IMR-90 (cell line): ENCODE measurements at regions not wholly inside any gene's neighbourhood (a gene's known extent, or its start where the extent isn't known, plus 50 kb on each side); places are given as distances from the start of the nearest gene placed in this dataset.

Source experiments
- ATAC-seq: fragments of 200-7000 bp; cut with Tn5 transposase; 2 replicates; pipeline ENCODE4 v1.9.1; 2020; ENCODE audit warnings: low read depth, mild to moderate bottlenecking, moderate library complexity
- BruUV-seq: library from RNA; stranded (reverse); fragments of 400-500 nt; replicated peaks from 2 replicates; lab custom pipeline; 2021; lab: Mats Ljungman, UMichigan
- CTCF ChIA-PET: fragments of 300-600 bp; formaldehyde crosslinking; extraction: SDS; loops from one replicate; lab custom pipeline; 2021; ENCODE audit warnings: antibody characterized with exemption; lab: Yijun Ruan, JAX
- POLR2A ChIA-PET: fragments of 300-600 bp; sonication (Branson Sonifier 250); formaldehyde crosslinking; loops from one replicate; lab custom pipeline; 2022; ENCODE audit warnings: antibody characterized with exemption; ENCODE audit not compliant: unreplicated experiment; lab: Charles Lee
- DNase-seq: peaks from one replicate; pipeline ENCODE4 v3.0.0; 2013
- H2AFZ ChIP-seq: replicated peaks from 2 replicates; pipeline ENCODE3; 2013; ENCODE audit warnings: low read length, mild to moderate bottlenecking; ENCODE audit not compliant: poor library complexity
- H2AK5ac ChIP-seq: 2 replicates; pipeline ENCODE4 v1.6.1; 2013; ENCODE audit warnings: low read depth, low read length, inconsistent platforms
- H2AK9ac ChIP-seq: replicated peaks from 2 replicates; pipeline ENCODE3; 2013; ENCODE audit warnings: mild to moderate bottlenecking, low read depth, low read length, moderate library complexity; ENCODE audit not compliant: poor library complexity
- H2BK120ac ChIP-seq: 2 replicates; pipeline ENCODE4 v1.6.1; 2013; ENCODE audit warnings: low read depth, low read length, inconsistent platforms
- H2BK15ac ChIP-seq: 3 replicates; pipeline ENCODE4 v1.6.1; 2013; ENCODE audit warnings: low read depth, low read length, inconsistent platforms
- H2BK20ac ChIP-seq: 2 replicates; pipeline ENCODE4 v1.6.1; 2013; ENCODE audit warnings: low read depth, mild to moderate bottlenecking, inconsistent platforms, low read length, moderate library complexity
- H2BK5ac ChIP-seq: 2 replicates; pipeline ENCODE4 v1.6.1; 2013; ENCODE audit warnings: mild to moderate bottlenecking, low read depth, low read length, inconsistent platforms; ENCODE audit not compliant: poor library complexity, severe bottlenecking
- H3K14ac ChIP-seq: replicated peaks from 2 replicates; pipeline ENCODE4 v1.6.1; 2013; ENCODE audit warnings: low read depth, low read length, inconsistent platforms
- H3K18ac ChIP-seq: 2 replicates; pipeline ENCODE4 v1.6.1; 2013; ENCODE audit warnings: low read depth, low read length, control low read depth
- H3K23ac ChIP-seq: 2 replicates; pipeline ENCODE4 v1.6.1; 2013; ENCODE audit warnings: low read depth, low read length, inconsistent platforms
- H3K27ac ChIP-seq: 2 replicates; pipeline ENCODE4 v1.5.1; 2013; ENCODE audit warnings: mild to moderate bottlenecking, control low read depth, low read length; ENCODE audit not compliant: insufficient read depth
- H3K27me3 ChIP-seq: 2 replicates; pipeline ENCODE4 v1.6.1; 2013; ENCODE audit warnings: low read length; ENCODE audit not compliant: control insufficient read depth, insufficient read depth
- H3K36me3 ChIP-seq: 2 replicates; pipeline ENCODE4 v1.6.1; 2013; ENCODE audit warnings: low read length, mixed read lengths; ENCODE audit not compliant: control insufficient read depth, insufficient read depth
- H3K4ac ChIP-seq: 2 replicates; pipeline ENCODE4 v1.6.1; 2013; ENCODE audit warnings: low read depth, low read length, inconsistent platforms
- H3K4me1 ChIP-seq: 2 replicates; pipeline ENCODE4 v1.6.1; 2013; ENCODE audit warnings: low read length, mixed read lengths; ENCODE audit not compliant: control insufficient read depth, insufficient read depth
- H3K4me2 ChIP-seq: 2 replicates; pipeline ENCODE4 v1.6.1; 2013; ENCODE audit warnings: low read depth, mild to moderate bottlenecking, control low read depth, low read length, moderate library complexity
- H3K4me3 ChIP-seq: 2 replicates; pipeline ENCODE4 v1.5.1; 2013; ENCODE audit warnings: low read depth, mild to moderate bottlenecking, control low read depth, low read length, moderate library complexity; ENCODE audit not compliant: insufficient read depth
- H3K56ac ChIP-seq: 2 replicates; pipeline ENCODE4 v1.6.1; 2013; ENCODE audit warnings: low read length, inconsistent platforms; ENCODE audit not compliant: insufficient read depth; ENCODE audit errors: extremely low read depth
- H3K79me1 ChIP-seq, 2 experiments: 2 replicates each; pipeline ENCODE4 v1.6.1; 2013; ENCODE audit warnings: low read length in 2 of 2, inconsistent platforms in 1 of 2, low read depth in 1 of 2
- H3K9ac ChIP-seq: 2 replicates; pipeline ENCODE4 v1.6.1; 2013; ENCODE audit warnings: low read depth, low read length, control low read depth
- H3K9me1 ChIP-seq: 2 replicates; pipeline ENCODE4 v1.6.1; 2013; ENCODE audit warnings: low read length, inconsistent platforms; ENCODE audit not compliant: insufficient read depth
- H3K9me3 ChIP-seq: 2 replicates; pipeline ENCODE4 v1.6.1; 2013; ENCODE audit warnings: low read length; ENCODE audit not compliant: control insufficient read depth, insufficient read depth
- H4K20me1 ChIP-seq: 2 replicates; pipeline ENCODE4 v1.6.1; 2013; ENCODE audit warnings: low read length, inconsistent platforms; ENCODE audit not compliant: insufficient read depth
- H4K5ac ChIP-seq: 2 replicates; pipeline ENCODE4 v1.6.1; 2013; ENCODE audit warnings: mild to moderate bottlenecking, low read depth, low read length, control low read depth
- H4K8ac ChIP-seq, 2 experiments: 2 replicates each; pipeline ENCODE4 v1.6.1; 2013; ENCODE audit warnings: low read depth in 2 of 2, low read length in 2 of 2, control low read depth in 1 of 2, inconsistent platforms in 1 of 2
- H4K91ac ChIP-seq: 2 replicates; pipeline ENCODE4 v1.6.1; 2013; ENCODE audit warnings: low read depth, low read length, inconsistent platforms; ENCODE audit not compliant: insufficient read depth
- BHLHE40 ChIP-seq: fragments of 150-350 bp; IDR thresholded peaks from 2 replicates; pipeline ENCODE4 v1.6.1; 2016; ENCODE audit warnings: mild to moderate bottlenecking, low read depth, low read length
- CHD1 ChIP-seq: IDR thresholded peaks from 2 replicates; pipeline ENCODE4 v1.6.1; 2012; ENCODE audit warnings: low read depth, low read length, improper control_type of control experiment
- FOS ChIP-seq: fragments of 150-350 bp; IDR thresholded peaks from 2 replicates; pipeline ENCODE4 v1.6.1; 2016; ENCODE audit warnings: low read depth, low read length
- NFE2L2 ChIP-seq: fragments of 150-350 bp; IDR thresholded peaks from 2 replicates; pipeline ENCODE4 v1.6.1; 2016; ENCODE audit warnings: low read depth, mild to moderate bottlenecking, low read length
- POLR2A ChIP-seq: IDR thresholded peaks from 2 replicates; pipeline ENCODE4 v1.6.1; 2012; ENCODE audit warnings: mild to moderate bottlenecking, low read depth, low read length
- RAD21 ChIP-seq: IDR thresholded peaks from 2 replicates; pipeline ENCODE4 v1.6.1; 2012; ENCODE audit warnings: low read length, improper control_type of control experiment
- USF2 ChIP-seq: fragments of 150-350 bp; IDR thresholded peaks from 2 replicates; pipeline ENCODE4 v1.6.1; 2017; ENCODE audit warnings: mild to moderate bottlenecking, antibody characterized with exemption, low read length, low read depth
- WGBS, 2 experiments: methylation state at CpG; one replicate each; pipeline versions ENCODE4 v1.1.5 to v1.1.7; 2013; ENCODE audit warnings: missing lambda C conversion rate in 2 of 2; ENCODE audit not compliant: insufficient read length in 1 of 2; ENCODE audit errors: extremely low coverage in 2 of 2; 5-methylcytosine and 5-hydroxymethylcytosine counted together
- dilution Hi-C: fragments of 300-500 bp; cut with HindIII; formaldehyde crosslinking; loops from one replicate; pipeline ENCODE4 v1.14.3; 2018; ENCODE audit warnings: low sequenced_read_pairs; ENCODE audit not compliant: unreplicated experiment
- in situ Hi-C: fragments of 300-500 bp; cut with MboI; formaldehyde crosslinking; loops from 3 replicates; pipeline ENCODE4 v1.14.3; 2019; ENCODE audit warnings: low sequenced_read_pairs, inconsistent platforms, mixed read lengths
- intact Hi-C: fragments of 100-400 bp; cut with micrococcal nuclease; formaldehyde crosslinking; loops from 2 replicates; pipeline ENCODE4 v1.10.0; 2022
- TF ChIP-seq, protein P1 (sequence below): conservative IDR thresholded peaks from 2 replicates; pipeline ENCODE4 v1.5.1; 2012; ENCODE audit warnings: mild to moderate bottlenecking, low read depth, low read length, improper control_type of control experiment

DNA sequence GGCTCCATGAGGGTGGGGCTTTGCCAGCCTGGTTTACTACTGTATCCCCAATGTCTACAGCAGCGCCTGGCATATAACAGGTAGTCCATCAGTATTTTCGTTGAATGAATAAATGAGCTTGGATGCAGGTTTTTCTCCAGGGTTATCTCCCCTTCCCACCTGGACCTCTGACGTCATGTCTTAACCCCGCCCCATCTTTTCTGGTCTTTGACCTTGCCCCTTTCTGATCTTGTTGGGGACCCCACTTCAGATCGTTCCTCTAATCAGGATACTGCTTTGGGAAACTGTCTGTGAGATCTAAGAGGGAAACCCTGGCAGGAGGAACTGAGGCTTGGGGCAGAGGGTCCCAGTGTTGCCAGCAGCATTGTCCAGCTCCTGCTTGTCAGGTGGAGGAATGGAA is 68.8 kb upstream of the GCSH start:
- Histone ChIP-seq H3K4ac (no peak overlapping the region), H3K4me1 (no peaks in the 10 kb centered on the region), H3K79me1 (no peaks in the 10 kb centered on the region), H3K4me3 (no peak overlapping the region), H4K91ac (no peak overlapping the region), H3K18ac (no peak overlapping the region), H4K8ac (no peak overlapping the region), H3K9ac (no peak overlapping the region), H2AFZ (no peak overlapping the region), H3K14ac (no peak overlapping the region), H2BK5ac (no peak overlapping the region), H3K23ac (no peak overlapping the region), H2BK120ac (no peak overlapping the region), H3K4me2 (no peak overlapping the region), H2AK5ac (no peak overlapping the region), H3K9me1 (peaks cover 4% of the 10 kb centered on the region; the same call in 1 of the 2 replicates), H4K5ac (no peak overlapping the region), H4K20me1 (no peaks in the 10 kb centered on the region), H3K27ac (no peak overlapping the region), H2BK20ac (no peak overlapping the region), H2AK9ac (no peak overlapping the region), H2BK15ac (no peak overlapping the region), H3K36me3 (no peaks in the 10 kb centered on the region), H3K56ac (no peak overlapping the region), H3K9me3 (peaks cover 3% of the 10 kb centered on the region; the same call in 1 of the 2 replicates), H3K27me3 (peaks cover 21% of the 10 kb centered on the region)
- DNase-seq (no peak), ATAC-seq (no peak)
- ChIA-PET CTCF (interaction anchor here (0.6 kb wide), 1 partner anchor 16 kb away, joined by 3 read pairs; no protein-coding TSS in a partner anchor), POLR2A (no interaction called here)
- intact Hi-C loops (no loop called here), in situ Hi-C loops (no loop called here), dilution Hi-C loops (no loop called here)
- no TSS peak for BruUV-seq
- TF ChIP-seq USF2 (no peak), BHLHE40 (no peak), RAD21 (no peak), CHD1 (no peak), POLR2A (no peak), FOS (no peak), NFE2L2 (no peak)
- TF ChIP-seq, protein P1, sequence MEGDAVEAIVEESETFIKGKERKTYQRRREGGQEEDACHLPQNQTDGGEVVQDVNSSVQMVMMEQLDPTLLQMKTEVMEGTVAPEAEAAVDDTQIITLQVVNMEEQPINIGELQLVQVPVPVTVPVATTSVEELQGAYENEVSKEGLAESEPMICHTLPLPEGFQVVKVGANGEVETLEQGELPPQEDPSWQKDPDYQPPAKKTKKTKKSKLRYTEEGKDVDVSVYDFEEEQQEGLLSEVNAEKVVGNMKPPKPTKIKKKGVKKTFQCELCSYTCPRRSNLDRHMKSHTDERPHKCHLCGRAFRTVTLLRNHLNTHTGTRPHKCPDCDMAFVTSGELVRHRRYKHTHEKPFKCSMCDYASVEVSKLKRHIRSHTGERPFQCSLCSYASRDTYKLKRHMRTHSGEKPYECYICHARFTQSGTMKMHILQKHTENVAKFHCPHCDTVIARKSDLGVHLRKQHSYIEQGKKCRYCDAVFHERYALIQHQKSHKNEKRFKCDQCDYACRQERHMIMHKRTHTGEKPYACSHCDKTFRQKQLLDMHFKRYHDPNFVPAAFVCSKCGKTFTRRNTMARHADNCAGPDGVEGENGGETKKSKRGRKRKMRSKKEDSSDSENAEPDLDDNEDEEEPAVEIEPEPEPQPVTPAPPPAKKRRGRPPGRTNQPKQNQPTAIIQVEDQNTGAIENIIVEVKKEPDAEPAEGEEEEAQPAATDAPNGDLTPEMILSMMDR, result no peak
- whole genome bisulfite sequencing, 2 experiments, result no CpG with 5 or more reads among the region's 5 CpGs
